ENCODE measurements at regions not wholly inside any gene's neighbourhood (a gene's known extent, or its start where the extent isn't known, plus 50 kb on each side); places are given as distances from the start of the nearest gene placed in this dataset.

GRCh38 chrX:9144701-9145241, 110.8 kb upstream of the FAM9B start:
- no peak for TF ChIP-seq CTCF (IDR thresholded peaks at IDR 0.05)
- TF ChIP-seq POLR2AphosphoS5 (IDR thresholded peaks at IDR 0.05): no peak
- no peak for TF ChIP-seq EP300 (IDR thresholded peaks at IDR 0.05)
- TF ChIP-seq POLR2A (IDR thresholded peaks at IDR 0.05): no peak

Data from suprapubic skin (tissue), 4 donors.